Neural cell (in vitro differentiated cells): ENCODE measurements at regions not wholly inside any gene's neighbourhood (a gene's known extent, or its start where the extent isn't known, plus 50 kb on each side); places are given as distances from the start of the nearest gene placed in this dataset.

ENCODE experiments used
- H2AFZ ChIP-seq: fragments of 200-600, 300-800 bp; sonication (generic), shearing (Covaris generic); 2 replicates; pipeline ENCODE4 v1.6.0; 2014; ENCODE audit warnings: low read depth, mild to moderate bottlenecking, antibody characterized with exemption, low read length, moderate library complexity
- H3F3A ChIP-seq: fragments of 200-600 bp; shearing (Covaris generic); 2 replicates; pipeline ENCODE4 v1.6.1; 2016; ENCODE audit warnings: mild to moderate bottlenecking, moderate library complexity, mixed read lengths, antibody characterized with exemption, low read length; ENCODE audit not compliant: insufficient read depth, poor library complexity, severe bottlenecking
- H3K27ac ChIP-seq: fragments of 200-600, 300-800 bp; sonication (generic), shearing (Covaris generic); 2 replicates; pipeline ENCODE4 v1.5.1; 2014; ENCODE audit warnings: mild to moderate bottlenecking, low read length, moderate library complexity
- H3K27me3 ChIP-seq: fragments of 300-800, 200-600 bp; sonication (generic), shearing (Covaris generic); 2 replicates; pipeline ENCODE4 v1.6.0; 2014; ENCODE audit warnings: mild to moderate bottlenecking, low read depth, low read length, moderate library complexity; ENCODE audit not compliant: insufficient read depth
- H3K36me3 ChIP-seq: fragments of 300-800, 200-600 bp; sonication (generic), shearing (Covaris generic); 2 replicates; pipeline ENCODE4 v1.5.1; 2014; ENCODE audit warnings: mild to moderate bottlenecking, antibody characterized with exemption, low read length, moderate library complexity; ENCODE audit not compliant: insufficient read depth
- H3K4me2 ChIP-seq: fragments of 300-800, 200-600 bp; sonication (generic), shearing (Covaris generic); 2 replicates; pipeline ENCODE4 v1.6.0; 2014; ENCODE audit warnings: mild to moderate bottlenecking, low read length
- H3K4me3 ChIP-seq: fragments of 300-800, 200-600 bp; sonication (generic), shearing (Covaris generic); 2 replicates; pipeline ENCODE4 v1.5.1; 2014; ENCODE audit warnings: mild to moderate bottlenecking, low read length, moderate library complexity
- H3K79me2 ChIP-seq: fragments of 200-600 bp; shearing (Covaris generic); replicated peaks from 2 replicates; pipeline ENCODE4 v1.6.0; 2014; ENCODE audit warnings: mild to moderate bottlenecking, low read length, moderate library complexity; ENCODE audit not compliant: insufficient read depth
- H3K9ac ChIP-seq: fragments of 300-800, 200-600 bp; sonication (generic), shearing (Covaris generic); 2 replicates; pipeline ENCODE4 v1.6.1; 2016; ENCODE audit warnings: mild to moderate bottlenecking, low read length, mixed read lengths
- H3K9me2 ChIP-seq: fragments of 200-600 bp; shearing (Covaris generic); 2 replicates; pipeline ENCODE4 v1.6.1; 2016; ENCODE audit warnings: mild to moderate bottlenecking, low read length, mixed read lengths; ENCODE audit not compliant: insufficient read depth
- H3K9me3 ChIP-seq: fragments of 200-600, 300-800 bp; sonication (generic), shearing (Covaris generic); 2 replicates; pipeline ENCODE4 v1.6.1; 2016; ENCODE audit warnings: mild to moderate bottlenecking, mixed run types, low read length, moderate library complexity, mixed read lengths
- H4K20me1 ChIP-seq: fragments of 200-600 bp; shearing (Covaris generic); 2 replicates; pipeline ENCODE4 v1.6.1; 2016; ENCODE audit warnings: mild to moderate bottlenecking, mixed run types; ENCODE audit not compliant: insufficient read depth
- CTCF ChIP-seq: fragments of 450-650 bp; IDR thresholded peaks from 2 replicates; pipeline ENCODE4 v1.5.1; 2014; ENCODE audit warnings: antibody characterized with exemption, mild to moderate bottlenecking, moderate library complexity; ENCODE audit not compliant: poor library complexity, severe bottlenecking
- EP300 ChIP-seq: fragments of 450-650 bp; conservative IDR thresholded peaks from 2 replicates; pipeline ENCODE4 v1.6.1; 2014; ENCODE audit warnings: antibody characterized with exemption, mild to moderate bottlenecking, moderate library complexity; ENCODE audit not compliant: poor library complexity, severe bottlenecking
- EZH2 ChIP-seq: fragments of 200-600, 300-800 bp; shearing (Covaris generic), sonication (generic); IDR thresholded peaks from 2 replicates; pipeline ENCODE4 v1.6.1; 2014; ENCODE audit warnings: antibody characterized with exemption, low read length, borderline replicate concordance, mild to moderate bottlenecking; ENCODE audit not compliant: insufficient read depth, poor library complexity, severe bottlenecking
- MXI1 ChIP-seq: fragments of 450-650 bp; conservative IDR thresholded peaks from 2 replicates; pipeline ENCODE4 v1.6.1; 2014; ENCODE audit warnings: antibody characterized with exemption, mild to moderate bottlenecking; ENCODE audit not compliant: poor library complexity, severe bottlenecking
- POLR2AphosphoS5 ChIP-seq: IDR thresholded peaks from 2 replicates; pipeline ENCODE4 v1.6.1; 2012
- RAD21 ChIP-seq: fragments of 450-650 bp; conservative IDR thresholded peaks from 2 replicates; pipeline ENCODE4 v1.6.1; 2014; ENCODE audit warnings: antibody characterized with exemption, mild to moderate bottlenecking, moderate library complexity
- REST ChIP-seq: IDR thresholded peaks from 2 replicates; pipeline ENCODE4 v1.6.1; 2012; ENCODE audit warnings: borderline replicate concordance
- SMC3 ChIP-seq: fragments of 450-650 bp; conservative IDR thresholded peaks from 2 replicates; pipeline ENCODE4 v1.6.1; 2014; ENCODE audit warnings: antibody characterized with exemption, mild to moderate bottlenecking, moderate library complexity; ENCODE audit not compliant: poor library complexity
- TAF1 ChIP-seq: IDR thresholded peaks from 2 replicates; pipeline ENCODE4 v1.6.1; 2012; ENCODE audit warnings: low read depth

- Histone ChIP-seq H2AFZ (no peak overlapping the region), H3K9me3 (no peaks in the 10 kb centered on the region), H3K4me2 (no peak overlapping the region), H3K4me3 (no peak overlapping the region), H3K27ac (no peak overlapping the region), H3K9ac (no peak overlapping the region), H3K27me3 (no peaks in the 10 kb centered on the region), H3F3A (peaks cover 4% of the 10 kb centered on the region), H3K36me3 (no peaks in the 10 kb centered on the region), H4K20me1 (no peaks in the 10 kb centered on the region), H3K9me2 (no peaks in the 10 kb centered on the region), H3K79me2 (no peaks in the 10 kb centered on the region)
- TF ChIP-seq EP300 (no peak), SMC3 (no peak), TAF1 (no peak), CTCF (no peak), RAD21 (no peak), REST (no peak)
Observed at GRCh38 chr5:124796495-124796894, 50.1 kb upstream of the ZNF608 start.

GRCh38 chr5:124797665-124798087 lies 51.2 kb upstream of the ZNF608 start:
- H3K79me2 ChIP-seq, result no peaks in the 10 kb centered on the region

More at GRCh38 chr5:124797665-124798087, 51.2 kb upstream of the ZNF608 start:
- Histone ChIP-seq H3K9ac (no peak overlapping the region), H3K27me3 (no peaks in the 10 kb centered on the region), H3K4me3 (no peak overlapping the region), H3K36me3 (no peaks in the 10 kb centered on the region), H3K9me2 (no peaks in the 10 kb centered on the region), H2AFZ (no peak overlapping the region), H3F3A (no peaks in the 10 kb centered on the region), H4K20me1 (no peaks in the 10 kb centered on the region), H3K4me2 (no peak overlapping the region), H3K27ac (no peak overlapping the region), H3K9me3 (no peaks in the 10 kb centered on the region)
- no peak for TF ChIP-seq CTCF
- TF ChIP-seq TAF1, result no peak
- no peak for TF ChIP-seq EP300
- TF ChIP-seq SMC3, result no peak
- no peak for TF ChIP-seq RAD21
- TF ChIP-seq POLR2AphosphoS5, result no peak
- TF ChIP-seq MXI1, result no peak
- no peak for TF ChIP-seq REST
- TF ChIP-seq EZH2, result no peak
